ENCODE measurements at regions not wholly inside any gene's neighbourhood (a gene's known extent, or its start where the extent isn't known, plus 50 kb on each side); places are given as distances from the start of the nearest gene placed in this dataset.

- TF ChIP-seq, protein P1, sequence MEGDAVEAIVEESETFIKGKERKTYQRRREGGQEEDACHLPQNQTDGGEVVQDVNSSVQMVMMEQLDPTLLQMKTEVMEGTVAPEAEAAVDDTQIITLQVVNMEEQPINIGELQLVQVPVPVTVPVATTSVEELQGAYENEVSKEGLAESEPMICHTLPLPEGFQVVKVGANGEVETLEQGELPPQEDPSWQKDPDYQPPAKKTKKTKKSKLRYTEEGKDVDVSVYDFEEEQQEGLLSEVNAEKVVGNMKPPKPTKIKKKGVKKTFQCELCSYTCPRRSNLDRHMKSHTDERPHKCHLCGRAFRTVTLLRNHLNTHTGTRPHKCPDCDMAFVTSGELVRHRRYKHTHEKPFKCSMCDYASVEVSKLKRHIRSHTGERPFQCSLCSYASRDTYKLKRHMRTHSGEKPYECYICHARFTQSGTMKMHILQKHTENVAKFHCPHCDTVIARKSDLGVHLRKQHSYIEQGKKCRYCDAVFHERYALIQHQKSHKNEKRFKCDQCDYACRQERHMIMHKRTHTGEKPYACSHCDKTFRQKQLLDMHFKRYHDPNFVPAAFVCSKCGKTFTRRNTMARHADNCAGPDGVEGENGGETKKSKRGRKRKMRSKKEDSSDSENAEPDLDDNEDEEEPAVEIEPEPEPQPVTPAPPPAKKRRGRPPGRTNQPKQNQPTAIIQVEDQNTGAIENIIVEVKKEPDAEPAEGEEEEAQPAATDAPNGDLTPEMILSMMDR (IDR thresholded peaks at IDR 0.05; ENCODE audit: borderline replicate concordance, extremely low read depth, insufficient read depth) = no peak
- Histone ChIP-seq H3K27ac (ENCODE audit: low read depth in 2 of 2, low read length in 2 of 2) (no peak overlapping the region), H3K27me3 (ENCODE audit: control insufficient read depth, insufficient read depth, low read length) (no peaks in the 10 kb centered on the region), H3K9me3 (ENCODE audit: control insufficient read depth in 2 of 3, insufficient read depth in 1 of 3, low read length in 3 of 3) (no peaks in the 10 kb centered on the region), H3K36me3 (ENCODE audit: control insufficient read depth in 2 of 3, insufficient read depth in 3 of 3, low read length in 3 of 3) (no peaks in the 10 kb centered on the region), H3K4me3 (ENCODE audit: low read length in 3 of 3) (no peak overlapping the region), H3K4me1 (ENCODE audit: control insufficient read depth in 2 of 3, insufficient read depth in 2 of 3, low read depth in 1 of 3, low read length in 3 of 3) (no peaks in the 10 kb centered on the region), H3K9ac (ENCODE audit: low read length in 3 of 3) (no peak overlapping the region)
- DNase-seq (no peak), FAIRE-seq (no peak)
- intact Hi-C loops (cut with DNase I) = no loop called here
Observed at GRCh38 chr4:32455231-32455630, 1735.1 kb downstream of the PCDH7 start.

DNA sequence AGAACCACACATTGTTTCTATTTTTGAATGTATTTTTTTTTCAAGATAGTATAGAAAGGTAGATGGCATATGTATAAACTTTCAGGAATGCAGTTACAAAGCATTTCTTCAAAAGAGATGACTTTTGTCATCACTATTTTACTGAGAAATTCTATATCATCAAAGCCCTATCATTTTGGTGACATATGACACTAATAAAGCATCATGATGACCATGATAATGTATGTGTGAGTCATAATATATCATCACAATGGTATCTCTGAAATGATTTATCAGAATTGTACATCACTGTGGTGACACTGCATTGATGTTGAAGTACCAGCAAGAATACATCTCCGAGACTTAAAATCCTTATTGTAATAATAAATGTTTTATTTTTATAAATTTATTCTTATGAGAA lies 1740.8 kb downstream of the PCDH7 start:
- H3K27ac ChIP-seq (ENCODE audit: low read depth in 2 of 2, low read length in 2 of 2) = no peak overlapping the region
- TF ChIP-seq, protein P1 (IDR thresholded peaks at IDR 0.05; ENCODE audit: borderline replicate concordance, extremely low read depth, insufficient read depth) = no peak
- H3K36me3 ChIP-seq (ENCODE audit: control insufficient read depth in 2 of 3, insufficient read depth in 3 of 3, low read length in 3 of 3) = no peaks in the 10 kb centered on the region
- no peaks in the 10 kb centered on the region for H3K27me3 ChIP-seq (ENCODE audit: control insufficient read depth, insufficient read depth, low read length)
- H3K4me3 ChIP-seq (ENCODE audit: low read length in 3 of 3) = no peak overlapping the region
- DNase-seq (no peak), FAIRE-seq (no peak)
- H3K9me3 ChIP-seq (ENCODE audit: control insufficient read depth in 2 of 3, insufficient read depth in 1 of 3, low read length in 3 of 3) = no peaks in the 10 kb centered on the region
- intact Hi-C loops (cut with DNase I) = no loop called here
- H3K4me1 ChIP-seq (ENCODE audit: control insufficient read depth in 2 of 3, insufficient read depth in 2 of 3, low read depth in 1 of 3, low read length in 3 of 3) = no peaks in the 10 kb centered on the region
- no peak overlapping the region for H3K9ac ChIP-seq (ENCODE audit: low read length in 3 of 3)

- Histone ChIP-seq H3K9ac (ENCODE audit: low read length in 3 of 3) (no peak overlapping the region), H3K27me3 (ENCODE audit: control insufficient read depth, insufficient read depth, low read length) (no peaks in the 10 kb centered on the region), H3K4me1 (ENCODE audit: control insufficient read depth in 2 of 3, insufficient read depth in 2 of 3, low read depth in 1 of 3, low read length in 3 of 3) (no peaks in the 10 kb centered on the region), H3K4me3 (ENCODE audit: low read length in 3 of 3) (no peak overlapping the region), H3K9me3 (ENCODE audit: control insufficient read depth in 2 of 3, insufficient read depth in 1 of 3, low read length in 3 of 3) (no peaks in the 10 kb centered on the region), H3K27ac (ENCODE audit: low read depth in 2 of 2, low read length in 2 of 2) (no peak overlapping the region), H3K36me3 (ENCODE audit: control insufficient read depth in 2 of 3, insufficient read depth in 3 of 3, low read length in 3 of 3) (no peaks in the 10 kb centered on the region)
- TF ChIP-seq, protein P1 (IDR thresholded peaks at IDR 0.05; ENCODE audit: borderline replicate concordance, extremely low read depth, insufficient read depth) = peak; percentile 45
- intact Hi-C loops (cut with DNase I) = no loop called here
- DNase-seq (no peak), FAIRE-seq (no peak)
Observed at GRCh38 chr4:32462944-32463343, 1742.8 kb downstream of the PCDH7 start.

GRCh38 chr4:32470087-32470585 lies 1750.0 kb downstream of the PCDH7 start:
- FAIRE-seq = no peak
- no peak overlapping the region for H3K27ac ChIP-seq (ENCODE audit: low read depth in 2 of 2, low read length in 2 of 2)
- no peak overlapping the region for H3K9ac ChIP-seq (ENCODE audit: low read length in 3 of 3)
- no peaks in the 10 kb centered on the region for H3K36me3 ChIP-seq (ENCODE audit: control insufficient read depth in 2 of 3, insufficient read depth in 3 of 3, low read length in 3 of 3)
- TF ChIP-seq, protein P1 (IDR thresholded peaks at IDR 0.05; ENCODE audit: borderline replicate concordance, extremely low read depth, insufficient read depth) = no peak
- no peaks in the 10 kb centered on the region for H3K9me3 ChIP-seq (ENCODE audit: control insufficient read depth in 2 of 3, insufficient read depth in 1 of 3, low read length in 3 of 3)
- intact Hi-C loops (cut with DNase I) = no loop called here
- no peaks in the 10 kb centered on the region for H3K27me3 ChIP-seq (ENCODE audit: control insufficient read depth, insufficient read depth, low read length)
- H3K4me3 ChIP-seq (ENCODE audit: low read length in 3 of 3) = peak overlapping the region in 1 of 3 donors; percentile 17
- DNase-seq = peak in 2 of 5 donors; percentile 14 to 15
- peaks cover 0 to 2% (median 0%) of the 10 kb centered on the region in 3 donors for H3K4me1 ChIP-seq (ENCODE audit: control insufficient read depth in 2 of 3, insufficient read depth in 2 of 3, low read depth in 1 of 3, low read length in 3 of 3)

Measured in kidney (tissue), 13 donors.